PC-9 (cell line): ENCODE measurements at regions not wholly inside any gene's neighbourhood (a gene's known extent, or its start where the extent isn't known, plus 50 kb on each side); places are given as distances from the start of the nearest gene placed in this dataset.

Experiments used
- BruUV-seq: library from RNA; stranded (reverse); fragments of 400-500 nt; replicated peaks from 2 replicates; lab custom pipeline; 2021; lab: Mats Ljungman, UMichigan
- CTCF ChIA-PET: fragments of 300-600 bp; sonication (Branson Sonifier 250); formaldehyde crosslinking; loops from one replicate; lab custom pipeline; 2022; ENCODE audit warnings: antibody characterized with exemption; lab: Charles Lee
- POLR2A ChIA-PET: fragments of 300-600 bp; sonication (Branson Sonifier 250); formaldehyde crosslinking; loops from one replicate; lab custom pipeline; 2022; ENCODE audit warnings: antibody characterized with exemption; ENCODE audit not compliant: unreplicated experiment; lab: Charles Lee
- DNase-seq, 2 experiments: peaks; one replicate each; pipeline versions ENCODE4 v3.0.0 to v3.0.0-alpha.2; 2015 to 2022; ENCODE audit warnings: mixed read lengths in 1 of 2
- H2AFZ ChIP-seq: fragments of 200-600 bp; sonication (generic); 2 replicates; pipeline ENCODE4 v1.8.1; 2017; ENCODE audit warnings: antibody characterized with exemption
- H3F3A ChIP-seq: fragments of 200-600 bp; sonication (generic); 2 replicates; pipeline ENCODE4 v1.8.1; 2017; ENCODE audit warnings: antibody characterized with exemption, mild to moderate bottlenecking, low read depth; ENCODE audit not compliant: insufficient read depth
- H3K27ac ChIP-seq: fragments of 200-600 bp; sonication (generic); 2 replicates; pipeline ENCODE4 v1.6.1; 2016; ENCODE audit warnings: mixed run types
- H3K27me3 ChIP-seq: fragments of 200-600 bp; sonication (generic); 2 replicates; pipeline ENCODE4 v1.6.1; 2016; ENCODE audit warnings: low read depth, mixed run types; ENCODE audit not compliant: insufficient read depth
- H3K36me3 ChIP-seq: fragments of 200-600 bp; sonication (generic); 2 replicates; pipeline ENCODE4 v1.6.1; 2016; ENCODE audit warnings: low read depth, mixed run types
- H3K4me1 ChIP-seq: fragments of 200-600 bp; sonication (generic); replicated peaks from 2 replicates; pipeline ENCODE4 v1.6.1; 2016; ENCODE audit warnings: mixed run types; ENCODE audit not compliant: insufficient read depth
- H3K4me2 ChIP-seq: fragments of 200-600 bp; sonication (generic); 2 replicates; pipeline ENCODE4 v1.6.1; 2017; ENCODE audit warnings: mixed run types
- H3K4me3 ChIP-seq: fragments of 200-600 bp; sonication (generic); 2 replicates; pipeline ENCODE4 v1.6.1; 2016; ENCODE audit warnings: mixed run types
- H3K79me2 ChIP-seq: fragments of 200-600 bp; sonication (generic); 2 replicates; pipeline ENCODE4 v1.6.1; 2017; ENCODE audit warnings: low read depth, mixed run types
- H3K9me2 ChIP-seq: fragments of 200-600 bp; sonication (generic); 2 replicates; pipeline ENCODE4 v1.8.1; 2017; ENCODE audit warnings: mild to moderate bottlenecking; ENCODE audit not compliant: insufficient read depth
- H3K9me3 ChIP-seq: fragments of 200-600 bp; sonication (generic); 2 replicates; pipeline ENCODE4 v1.8.1; 2016; ENCODE audit warnings: low read depth; ENCODE audit not compliant: insufficient read depth
- H4K20me1 ChIP-seq: fragments of 200-600 bp; sonication (generic); 2 replicates; pipeline ENCODE4 v1.8.1; 2017; ENCODE audit not compliant: insufficient read depth
- EZH2 ChIP-seq: fragments of 200-600 bp; sonication (generic); IDR thresholded peaks from 2 replicates; pipeline ENCODE4 v1.8.0; 2017; ENCODE audit warnings: antibody characterized with exemption, low read depth
- intact Hi-C: fragments of 100-400 bp; cut with micrococcal nuclease; formaldehyde crosslinking; loops from one replicate; pipeline ENCODE4 v1.10.0; 2022; ENCODE audit not compliant: unreplicated experiment
- TF ChIP-seq, protein P1 (sequence below): fragments of 200-600 bp; sonication (generic); conservative IDR thresholded peaks from 2 replicates; pipeline ENCODE4 v1.6.1; 2017; ENCODE audit warnings: mixed run types, antibody characterized with exemption, mild to moderate bottlenecking, moderate library complexity

DNA sequence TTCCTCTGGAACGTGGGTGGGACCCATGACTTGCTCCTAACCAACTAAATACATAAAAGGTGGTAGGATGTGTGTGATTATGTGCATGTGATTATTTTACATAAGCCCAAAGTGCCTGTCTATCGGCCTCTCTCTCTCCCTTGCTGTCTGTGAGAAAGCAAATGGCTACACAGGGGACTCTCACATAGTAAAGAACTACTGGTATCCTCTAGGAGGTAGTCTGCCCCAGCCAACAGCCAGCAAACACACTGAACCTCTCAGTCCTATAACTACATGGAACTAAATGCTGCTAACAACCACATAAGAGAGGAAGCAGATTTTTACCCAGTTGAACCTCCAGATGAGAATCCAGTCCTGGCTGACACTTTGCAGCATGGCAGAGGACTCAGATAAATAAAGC is 1249.4 kb downstream of the ADGRL3 start:
- no peak overlapping the region for H3K4me3 ChIP-seq
- TF ChIP-seq, protein P1, sequence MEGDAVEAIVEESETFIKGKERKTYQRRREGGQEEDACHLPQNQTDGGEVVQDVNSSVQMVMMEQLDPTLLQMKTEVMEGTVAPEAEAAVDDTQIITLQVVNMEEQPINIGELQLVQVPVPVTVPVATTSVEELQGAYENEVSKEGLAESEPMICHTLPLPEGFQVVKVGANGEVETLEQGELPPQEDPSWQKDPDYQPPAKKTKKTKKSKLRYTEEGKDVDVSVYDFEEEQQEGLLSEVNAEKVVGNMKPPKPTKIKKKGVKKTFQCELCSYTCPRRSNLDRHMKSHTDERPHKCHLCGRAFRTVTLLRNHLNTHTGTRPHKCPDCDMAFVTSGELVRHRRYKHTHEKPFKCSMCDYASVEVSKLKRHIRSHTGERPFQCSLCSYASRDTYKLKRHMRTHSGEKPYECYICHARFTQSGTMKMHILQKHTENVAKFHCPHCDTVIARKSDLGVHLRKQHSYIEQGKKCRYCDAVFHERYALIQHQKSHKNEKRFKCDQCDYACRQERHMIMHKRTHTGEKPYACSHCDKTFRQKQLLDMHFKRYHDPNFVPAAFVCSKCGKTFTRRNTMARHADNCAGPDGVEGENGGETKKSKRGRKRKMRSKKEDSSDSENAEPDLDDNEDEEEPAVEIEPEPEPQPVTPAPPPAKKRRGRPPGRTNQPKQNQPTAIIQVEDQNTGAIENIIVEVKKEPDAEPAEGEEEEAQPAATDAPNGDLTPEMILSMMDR = no peak
- no peak for TF ChIP-seq EZH2
- H3K9me2 ChIP-seq = no peaks in the 10 kb centered on the region
- intact Hi-C loops = no loop called here
- H3K9me3 ChIP-seq = no peaks in the 10 kb centered on the region
- no peak for DNase-seq
- no peak overlapping the region for H3K27ac ChIP-seq
- no peaks in the 10 kb centered on the region for H4K20me1 ChIP-seq
- H3K36me3 ChIP-seq = no peaks in the 10 kb centered on the region
- no peaks in the 10 kb centered on the region for H3F3A ChIP-seq
- no peak overlapping the region for H3K4me2 ChIP-seq
- H2AFZ ChIP-seq = no peak overlapping the region
- no TSS peak for BruUV-seq
- POLR2A ChIA-PET = no interaction called here
- no peaks in the 10 kb centered on the region for H3K27me3 ChIP-seq
- no peaks in the 10 kb centered on the region for H3K79me2 ChIP-seq
- no peaks in the 10 kb centered on the region for H3K4me1 ChIP-seq
- CTCF ChIA-PET = no interaction called here

DNA sequence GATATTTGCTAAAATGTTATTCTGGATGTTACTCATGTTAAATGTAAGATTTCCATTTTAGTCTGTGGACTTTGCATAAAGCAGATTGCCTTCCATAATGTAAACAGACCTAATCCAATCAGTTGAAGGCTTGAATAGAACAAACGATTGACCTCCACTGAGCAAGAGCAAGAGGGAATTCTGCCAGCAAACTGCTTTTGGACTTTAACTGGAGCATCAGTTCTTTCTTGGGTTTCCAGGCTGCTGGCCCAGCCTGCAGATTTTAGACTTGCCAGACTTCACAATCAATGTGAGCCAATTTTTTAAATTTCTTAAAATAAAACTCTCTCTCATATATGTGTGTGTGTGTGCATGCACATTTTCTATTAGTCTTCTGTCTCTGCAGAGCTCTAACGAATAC is 1248.8 kb downstream of the ADGRL3 start:
- Histone ChIP-seq H3K4me3 (no peak overlapping the region), H3K4me2 (no peak overlapping the region), H3K27ac (no peak overlapping the region), H4K20me1 (no peaks in the 10 kb centered on the region), H3K9me3 (no peaks in the 10 kb centered on the region), H3K36me3 (no peaks in the 10 kb centered on the region), H3K4me1 (no peaks in the 10 kb centered on the region), H3K9me2 (no peaks in the 10 kb centered on the region), H3K27me3 (no peaks in the 10 kb centered on the region), H2AFZ (no peak overlapping the region), H3F3A (no peaks in the 10 kb centered on the region), H3K79me2 (no peaks in the 10 kb centered on the region)
- intact Hi-C loops = no loop called here
- BruUV-seq = no TSS peak
- ChIA-PET POLR2A (no interaction called here), CTCF (no interaction called here)
- TF ChIP-seq, protein P1 = no peak
- no peak for TF ChIP-seq EZH2
- no peak for DNase-seq

DNA sequence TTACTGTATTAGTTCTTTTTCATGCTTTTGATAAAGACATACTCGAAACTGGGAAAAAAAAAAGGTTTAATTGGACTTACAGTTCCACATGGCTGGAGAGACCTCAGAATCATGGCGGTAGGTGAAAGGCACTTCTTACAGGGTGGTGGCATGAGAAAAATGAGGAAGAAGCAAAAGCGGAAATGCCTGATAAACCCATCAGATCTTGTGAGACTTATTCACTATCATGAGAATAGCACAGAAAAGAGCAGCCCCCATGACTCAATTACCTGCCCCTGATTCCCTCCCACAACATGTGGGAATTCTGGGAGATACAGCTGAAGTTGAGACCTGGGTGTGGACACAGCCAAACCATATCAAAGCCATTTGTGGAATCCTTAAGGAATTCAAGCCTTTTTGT is 1238.9 kb downstream of the ADGRL3 start:
- Histone ChIP-seq H3K4me3 (no peak overlapping the region), H3K9me2 (no peaks in the 10 kb centered on the region), H2AFZ (no peak overlapping the region), H3K4me2 (no peak overlapping the region), H3K79me2 (no peaks in the 10 kb centered on the region), H3K36me3 (no peaks in the 10 kb centered on the region), H3K9me3 (no peaks in the 10 kb centered on the region), H3K27ac (no peak overlapping the region), H3K27me3 (no peaks in the 10 kb centered on the region), H4K20me1 (no peaks in the 10 kb centered on the region), H3F3A (no peaks in the 10 kb centered on the region), H3K4me1 (no peaks in the 10 kb centered on the region)
- peak in 1 of 2 experiments; percentile 15 for DNase-seq
- ChIA-PET CTCF (no interaction called here), POLR2A (no interaction called here)
- no TSS peak for BruUV-seq
- TF ChIP-seq, protein P1 = no peak
- no peak for TF ChIP-seq EZH2
- intact Hi-C loops = no loop called here
